ENCODE measurements at regions not wholly inside any gene's neighbourhood (a gene's known extent, or its start where the extent isn't known, plus 50 kb on each side); places are given as distances from the start of the nearest gene placed in this dataset.

GRCh38 chr3:66756468-66757036 is 241.6 kb upstream of the KBTBD8 start:
- TF ChIP-seq, protein P1, sequence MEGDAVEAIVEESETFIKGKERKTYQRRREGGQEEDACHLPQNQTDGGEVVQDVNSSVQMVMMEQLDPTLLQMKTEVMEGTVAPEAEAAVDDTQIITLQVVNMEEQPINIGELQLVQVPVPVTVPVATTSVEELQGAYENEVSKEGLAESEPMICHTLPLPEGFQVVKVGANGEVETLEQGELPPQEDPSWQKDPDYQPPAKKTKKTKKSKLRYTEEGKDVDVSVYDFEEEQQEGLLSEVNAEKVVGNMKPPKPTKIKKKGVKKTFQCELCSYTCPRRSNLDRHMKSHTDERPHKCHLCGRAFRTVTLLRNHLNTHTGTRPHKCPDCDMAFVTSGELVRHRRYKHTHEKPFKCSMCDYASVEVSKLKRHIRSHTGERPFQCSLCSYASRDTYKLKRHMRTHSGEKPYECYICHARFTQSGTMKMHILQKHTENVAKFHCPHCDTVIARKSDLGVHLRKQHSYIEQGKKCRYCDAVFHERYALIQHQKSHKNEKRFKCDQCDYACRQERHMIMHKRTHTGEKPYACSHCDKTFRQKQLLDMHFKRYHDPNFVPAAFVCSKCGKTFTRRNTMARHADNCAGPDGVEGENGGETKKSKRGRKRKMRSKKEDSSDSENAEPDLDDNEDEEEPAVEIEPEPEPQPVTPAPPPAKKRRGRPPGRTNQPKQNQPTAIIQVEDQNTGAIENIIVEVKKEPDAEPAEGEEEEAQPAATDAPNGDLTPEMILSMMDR (IDR thresholded peaks at IDR 0.05), result no peak
- TF ChIP-seq POLR2A (IDR thresholded peaks at IDR 0.05), result no peak

Data from heart left ventricle (tissue), 13 donors.